ENCODE measurements at regions not wholly inside any gene's neighbourhood (a gene's known extent, or its start where the extent isn't known, plus 50 kb on each side); places are given as distances from the start of the nearest gene placed in this dataset.

DNA sequence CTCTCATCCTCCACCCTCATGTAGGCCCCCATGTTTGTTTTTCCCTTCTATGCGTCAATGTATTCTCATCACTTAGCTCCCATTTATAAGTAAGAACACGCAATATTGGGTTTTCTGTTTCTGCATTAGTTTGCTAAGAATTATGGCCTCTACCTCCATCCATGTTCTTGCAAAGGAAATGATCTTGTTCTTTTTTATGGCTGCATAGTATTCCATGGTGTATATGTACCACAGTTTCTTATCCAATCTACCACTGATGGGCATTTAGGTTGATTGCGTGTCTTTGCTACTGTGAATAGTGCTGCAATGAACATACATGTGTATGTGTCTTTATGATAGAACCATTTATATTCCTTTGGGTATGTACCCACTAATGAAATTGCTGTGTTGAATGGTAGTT, 200.0 kb downstream of the ADGRG6 start:
- 0 out of 2 replicates have a peak, but pooled peaks cover 5% of the 10 kb centered on the region for H3K36me3 ChIP-seq (ENCODE audit: insufficient read depth)
- no peaks in the 10 kb centered on the region for H3K27me3 ChIP-seq (ENCODE audit: insufficient read depth)
- H3F3A ChIP-seq (replicated peaks; ENCODE audit: low read depth) = no peaks in the 10 kb centered on the region
- no peak overlapping the region for H3K4me3 Mint-ChIP-seq
- H2AFZ ChIP-seq = no peak overlapping the region
- no peaks in the 10 kb centered on the region for H3K27me3 Mint-ChIP-seq (ENCODE audit: insufficient read depth, low read depth, poor library complexity)
- H3K9me3 Mint-ChIP-seq = peaks cover 23% of the 10 kb centered on the region
- H3K4me1 Mint-ChIP-seq = no peaks in the 10 kb centered on the region
- no peaks in the 10 kb centered on the region for H4K20me1 ChIP-seq (replicated peaks; ENCODE audit: insufficient read depth)
- no peak overlapping the region for H3K4me2 ChIP-seq
- TF ChIP-seq, protein P1, sequence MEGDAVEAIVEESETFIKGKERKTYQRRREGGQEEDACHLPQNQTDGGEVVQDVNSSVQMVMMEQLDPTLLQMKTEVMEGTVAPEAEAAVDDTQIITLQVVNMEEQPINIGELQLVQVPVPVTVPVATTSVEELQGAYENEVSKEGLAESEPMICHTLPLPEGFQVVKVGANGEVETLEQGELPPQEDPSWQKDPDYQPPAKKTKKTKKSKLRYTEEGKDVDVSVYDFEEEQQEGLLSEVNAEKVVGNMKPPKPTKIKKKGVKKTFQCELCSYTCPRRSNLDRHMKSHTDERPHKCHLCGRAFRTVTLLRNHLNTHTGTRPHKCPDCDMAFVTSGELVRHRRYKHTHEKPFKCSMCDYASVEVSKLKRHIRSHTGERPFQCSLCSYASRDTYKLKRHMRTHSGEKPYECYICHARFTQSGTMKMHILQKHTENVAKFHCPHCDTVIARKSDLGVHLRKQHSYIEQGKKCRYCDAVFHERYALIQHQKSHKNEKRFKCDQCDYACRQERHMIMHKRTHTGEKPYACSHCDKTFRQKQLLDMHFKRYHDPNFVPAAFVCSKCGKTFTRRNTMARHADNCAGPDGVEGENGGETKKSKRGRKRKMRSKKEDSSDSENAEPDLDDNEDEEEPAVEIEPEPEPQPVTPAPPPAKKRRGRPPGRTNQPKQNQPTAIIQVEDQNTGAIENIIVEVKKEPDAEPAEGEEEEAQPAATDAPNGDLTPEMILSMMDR (conservative IDR thresholded peaks at IDR 0.05; ENCODE audit: low read depth in 2 of 2) = no peak
- TF ChIP-seq CREB1 (CRISPR knock-in tag; IDR thresholded peaks at IDR 0.05; ENCODE audit: low read depth) (no peak), JUNB (IDR thresholded peaks at IDR 0.05; ENCODE audit: unreplicated experiment) (no peak), EZH2phosphoT487 (IDR thresholded peaks at IDR 0.05; ENCODE audit: unreplicated experiment) (no peak), ZNF114 (CRISPR knock-in tag; IDR thresholded peaks at IDR 0.05) (no peak), STAT1 (IDR thresholded peaks at IDR 0.05; ENCODE audit: unreplicated experiment) (no peak), NANOG (IDR thresholded peaks at IDR 0.05; ENCODE audit: borderline replicate concordance) (no peak), EZH2 (IDR thresholded peaks at IDR 0.05; ENCODE audit: low read depth, unreplicated experiment) (no peak), POLR2AphosphoS5 (IDR thresholded peaks at IDR 0.05; ENCODE audit: low read depth) (no peak), ZNF331 (CRISPR knock-in tag; IDR thresholded peaks at IDR 0.05; ENCODE audit: low read depth) (no peak)
- TF ChIP-seq, protein P2, sequence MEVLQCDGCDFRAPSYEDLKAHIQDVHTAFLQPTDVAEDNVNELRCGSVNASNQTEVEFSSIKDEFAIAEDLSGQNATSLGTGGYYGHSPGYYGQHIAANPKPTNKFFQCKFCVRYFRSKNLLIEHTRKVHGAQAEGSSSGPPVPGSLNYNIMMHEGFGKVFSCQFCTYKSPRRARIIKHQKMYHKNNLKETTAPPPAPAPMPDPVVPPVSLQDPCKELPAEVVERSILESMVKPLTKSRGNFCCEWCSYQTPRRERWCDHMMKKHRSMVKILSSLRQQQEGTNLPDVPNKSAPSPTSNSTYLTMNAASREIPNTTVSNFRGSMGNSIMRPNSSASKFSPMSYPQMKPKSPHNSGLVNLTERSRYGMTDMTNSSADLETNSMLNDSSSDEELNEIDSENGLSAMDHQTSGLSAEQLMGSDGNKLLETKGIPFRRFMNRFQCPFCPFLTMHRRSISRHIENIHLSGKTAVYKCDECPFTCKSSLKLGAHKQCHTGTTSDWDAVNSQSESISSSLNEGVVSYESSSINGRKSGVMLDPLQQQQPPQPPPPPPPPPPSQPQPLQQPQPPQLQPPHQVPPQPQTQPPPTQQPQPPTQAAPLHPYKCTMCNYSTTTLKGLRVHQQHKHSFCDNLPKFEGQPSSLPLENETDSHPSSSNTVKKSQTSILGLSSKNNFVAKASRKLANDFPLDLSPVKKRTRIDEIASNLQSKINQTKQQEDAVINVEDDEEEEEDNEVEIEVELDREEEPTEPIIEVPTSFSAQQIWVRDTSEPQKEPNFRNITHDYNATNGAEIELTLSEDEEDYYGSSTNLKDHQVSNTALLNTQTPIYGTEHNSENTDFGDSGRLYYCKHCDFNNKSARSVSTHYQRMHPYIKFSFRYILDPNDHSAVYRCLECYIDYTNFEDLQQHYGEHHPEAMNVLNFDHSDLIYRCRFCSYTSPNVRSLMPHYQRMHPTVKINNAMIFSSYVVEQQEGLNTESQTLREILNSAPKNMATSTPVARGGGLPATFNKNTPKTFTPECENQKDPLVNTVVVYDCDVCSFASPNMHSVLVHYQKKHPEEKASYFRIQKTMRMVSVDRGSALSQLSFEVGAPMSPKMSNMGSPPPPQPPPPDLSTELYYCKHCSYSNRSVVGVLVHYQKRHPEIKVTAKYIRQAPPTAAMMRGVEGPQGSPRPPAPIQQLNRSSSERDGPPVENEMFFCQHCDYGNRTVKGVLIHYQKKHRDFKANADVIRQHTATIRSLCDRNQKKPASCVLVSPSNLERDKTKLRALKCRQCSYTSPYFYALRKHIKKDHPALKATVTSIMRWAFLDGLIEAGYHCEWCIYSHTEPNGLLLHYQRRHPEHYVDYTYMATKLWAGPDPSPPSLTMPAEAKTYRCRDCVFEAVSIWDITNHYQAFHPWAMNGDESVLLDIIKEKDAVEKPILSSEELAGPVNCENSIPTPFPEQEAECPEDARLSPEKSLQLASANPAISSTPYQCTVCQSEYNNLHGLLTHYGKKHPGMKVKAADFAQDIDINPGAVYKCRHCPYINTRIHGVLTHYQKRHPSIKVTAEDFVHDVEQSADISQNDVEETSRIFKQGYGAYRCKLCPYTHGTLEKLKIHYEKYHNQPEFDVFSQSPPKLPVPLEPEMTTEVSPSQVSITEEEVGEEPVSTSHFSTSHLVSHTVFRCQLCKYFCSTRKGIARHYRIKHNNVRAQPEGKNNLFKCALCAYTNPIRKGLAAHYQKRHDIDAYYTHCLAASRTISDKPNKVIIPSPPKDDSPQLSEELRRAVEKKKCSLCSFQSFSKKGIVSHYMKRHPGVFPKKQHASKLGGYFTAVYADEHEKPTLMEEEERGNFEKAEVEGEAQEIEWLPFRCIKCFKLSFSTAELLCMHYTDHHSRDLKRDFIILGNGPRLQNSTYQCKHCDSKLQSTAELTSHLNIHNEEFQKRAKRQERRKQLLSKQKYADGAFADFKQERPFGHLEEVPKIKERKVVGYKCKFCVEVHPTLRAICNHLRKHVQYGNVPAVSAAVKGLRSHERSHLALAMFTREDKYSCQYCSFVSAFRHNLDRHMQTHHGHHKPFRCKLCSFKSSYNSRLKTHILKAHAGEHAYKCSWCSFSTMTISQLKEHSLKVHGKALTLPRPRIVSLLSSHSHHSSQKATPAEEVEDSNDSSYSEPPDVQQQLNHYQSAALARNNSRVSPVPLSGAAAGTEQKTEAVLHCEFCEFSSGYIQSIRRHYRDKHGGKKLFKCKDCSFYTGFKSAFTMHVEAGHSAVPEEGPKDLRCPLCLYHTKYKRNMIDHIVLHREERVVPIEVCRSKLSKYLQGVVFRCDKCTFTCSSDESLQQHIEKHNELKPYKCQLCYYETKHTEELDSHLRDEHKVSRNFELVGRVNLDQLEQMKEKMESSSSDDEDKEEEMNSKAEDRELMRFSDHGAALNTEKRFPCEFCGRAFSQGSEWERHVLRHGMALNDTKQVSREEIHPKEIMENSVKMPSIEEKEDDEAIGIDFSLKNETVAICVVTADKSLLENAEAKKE (CRISPR knock-in tag; IDR thresholded peaks at IDR 0.05) = no peak
- TF ChIP-seq, protein P3, sequence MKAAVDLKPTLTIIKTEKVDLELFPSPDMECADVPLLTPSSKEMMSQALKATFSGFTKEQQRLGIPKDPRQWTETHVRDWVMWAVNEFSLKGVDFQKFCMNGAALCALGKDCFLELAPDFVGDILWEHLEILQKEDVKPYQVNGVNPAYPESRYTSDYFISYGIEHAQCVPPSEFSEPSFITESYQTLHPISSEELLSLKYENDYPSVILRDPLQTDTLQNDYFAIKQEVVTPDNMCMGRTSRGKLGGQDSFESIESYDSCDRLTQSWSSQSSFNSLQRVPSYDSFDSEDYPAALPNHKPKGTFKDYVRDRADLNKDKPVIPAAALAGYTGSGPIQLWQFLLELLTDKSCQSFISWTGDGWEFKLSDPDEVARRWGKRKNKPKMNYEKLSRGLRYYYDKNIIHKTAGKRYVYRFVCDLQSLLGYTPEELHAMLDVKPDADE (IDR thresholded peaks at IDR 0.05) = no peak
- TF ChIP-seq, protein P4, sequence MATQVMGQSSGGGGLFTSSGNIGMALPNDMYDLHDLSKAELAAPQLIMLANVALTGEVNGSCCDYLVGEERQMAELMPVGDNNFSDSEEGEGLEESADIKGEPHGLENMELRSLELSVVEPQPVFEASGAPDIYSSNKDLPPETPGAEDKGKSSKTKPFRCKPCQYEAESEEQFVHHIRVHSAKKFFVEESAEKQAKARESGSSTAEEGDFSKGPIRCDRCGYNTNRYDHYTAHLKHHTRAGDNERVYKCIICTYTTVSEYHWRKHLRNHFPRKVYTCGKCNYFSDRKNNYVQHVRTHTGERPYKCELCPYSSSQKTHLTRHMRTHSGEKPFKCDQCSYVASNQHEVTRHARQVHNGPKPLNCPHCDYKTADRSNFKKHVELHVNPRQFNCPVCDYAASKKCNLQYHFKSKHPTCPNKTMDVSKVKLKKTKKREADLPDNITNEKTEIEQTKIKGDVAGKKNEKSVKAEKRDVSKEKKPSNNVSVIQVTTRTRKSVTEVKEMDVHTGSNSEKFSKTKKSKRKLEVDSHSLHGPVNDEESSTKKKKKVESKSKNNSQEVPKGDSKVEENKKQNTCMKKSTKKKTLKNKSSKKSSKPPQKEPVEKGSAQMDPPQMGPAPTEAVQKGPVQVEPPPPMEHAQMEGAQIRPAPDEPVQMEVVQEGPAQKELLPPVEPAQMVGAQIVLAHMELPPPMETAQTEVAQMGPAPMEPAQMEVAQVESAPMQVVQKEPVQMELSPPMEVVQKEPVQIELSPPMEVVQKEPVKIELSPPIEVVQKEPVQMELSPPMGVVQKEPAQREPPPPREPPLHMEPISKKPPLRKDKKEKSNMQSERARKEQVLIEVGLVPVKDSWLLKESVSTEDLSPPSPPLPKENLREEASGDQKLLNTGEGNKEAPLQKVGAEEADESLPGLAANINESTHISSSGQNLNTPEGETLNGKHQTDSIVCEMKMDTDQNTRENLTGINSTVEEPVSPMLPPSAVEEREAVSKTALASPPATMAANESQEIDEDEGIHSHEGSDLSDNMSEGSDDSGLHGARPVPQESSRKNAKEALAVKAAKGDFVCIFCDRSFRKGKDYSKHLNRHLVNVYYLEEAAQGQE (IDR thresholded peaks at IDR 0.05; ENCODE audit: unreplicated experiment) = no peak
- no peak overlapping the region for H3K4me3 ChIP-seq
- no peak for ATAC-seq
- DNase-seq (ENCODE audit: low spot score) = no peak
- peaks cover 16% of the 10 kb centered on the region; the same call in 2 of the 3 replicates for H3K36me3 Mint-ChIP-seq (ENCODE audit: low read depth)
- H3K4me1 ChIP-seq (ENCODE audit: insufficient read depth) = no peaks in the 10 kb centered on the region
- H3K9me2 ChIP-seq (ENCODE audit: insufficient read depth) = no peaks in the 10 kb centered on the region; the same call in 1 of the 2 replicates
- H3K27ac Mint-ChIP-seq = no peak overlapping the region
- H3K79me2 ChIP-seq (replicated peaks; ENCODE audit: insufficient read depth) = no peaks in the 10 kb centered on the region
- no peak overlapping the region for H3K27ac ChIP-seq (ENCODE audit: low read depth)
